Transverse colon (tissue), 4 donors: ENCODE measurements at regions not wholly inside any gene's neighbourhood (a gene's known extent, or its start where the extent isn't known, plus 50 kb on each side); places are given as distances from the start of the nearest gene placed in this dataset.

ENCODE experiments used
- DNase-seq: peaks from one replicate; pipeline ENCODE4 v3.0.0-alpha.2; 2019
- H3K27ac ChIP-seq, 4 donors: fragments of 200-600 bp; sonication (generic); 2 replicates each; pipeline ENCODE4 v1.5.1; 2016 to 2018; ENCODE audit warnings: inconsistent platforms in 4 of 4
- H3K27me3 ChIP-seq: fragments of 200-600 bp; sonication (generic); 2 replicates; pipeline ENCODE4 v1.5.1; 2017; ENCODE audit warnings: inconsistent platforms
- H3K36me3 ChIP-seq, 4 donors: fragments of 200-600 bp; sonication (generic); 2 replicates each; pipeline ENCODE4 v1.5.1; 2017 to 2019; ENCODE audit warnings: inconsistent platforms in 4 of 4
- H3K4me1 ChIP-seq, 4 donors: fragments of 200-600 bp; sonication (generic); 2 replicates each; pipeline ENCODE4 v1.5.1; 2017 to 2020; ENCODE audit warnings: inconsistent platforms in 4 of 4
- H3K4me3 ChIP-seq, 4 donors: fragments of 200-600 bp; sonication (generic); 1 replicate in 1 of 4; 2 replicates in 3 of 4; pipeline versions ENCODE4 v1.5.1 to v1.6.1; 2017 to 2019; ENCODE audit warnings: inconsistent platforms in 4 of 4
- H3K9me3 ChIP-seq, 2 donors: fragments of 200-600 bp; sonication (generic); 2 replicates each; pipeline ENCODE4 v1.5.1; 2017 to 2019; ENCODE audit warnings: inconsistent platforms in 2 of 2
- CTCF ChIP-seq, 5 experiments: fragments of 200-600 bp in 3 of 5; fragments of 450-650 bp in 2 of 5; sonication (generic) in 3 of 5; IDR thresholded peaks; 1 replicate in 2 of 5; 2 replicates in 3 of 5; pipeline ENCODE4 v1.5.1; 2016 to 2017; ENCODE audit warnings: antibody characterized with exemption in 5 of 5, inconsistent platforms in 3 of 5, mild to moderate bottlenecking in 2 of 5, moderate library complexity in 1 of 5
- EP300 ChIP-seq: sonication (generic); formaldehyde crosslinking; IDR thresholded peaks from one replicate; pipeline ENCODE4 v1.6.1; 2017; ENCODE audit warnings: antibody characterized with exemption, low read depth
- POLR2A ChIP-seq: fragments of 450-650 bp; IDR thresholded peaks from one replicate; pipeline ENCODE4 v1.6.1; 2016; ENCODE audit warnings: antibody characterized with exemption, mild to moderate bottlenecking, moderate library complexity
- POLR2AphosphoS5 ChIP-seq, 3 donors: sonication (generic); formaldehyde crosslinking; IDR thresholded peaks; one replicate each; pipeline ENCODE4 v1.6.1; 2016; ENCODE audit warnings: antibody characterized with exemption in 3 of 3
- WGBS, 2 donors: methylation state at CpG; one replicate each; pipeline ENCODE4 v1.1.5; 2018; ENCODE audit warnings: low coverage in 1 of 2; 5-methylcytosine and 5-hydroxymethylcytosine counted together
- in situ Hi-C, 4 donors: fragments of 200-750 bp; cut with MboI; loops; one replicate each; pipeline versions ENCODE4 v1.15.0 to v1.15.1; 2017; ENCODE audit warnings: low sequenced_read_pairs in 3 of 4, low pct_ligation_motif_present in 1 of 4, low pct_unique_long_range_greater_than_20kb in 1 of 4
- intact Hi-C: fragments of 100-400 bp; cut with DNase I; formaldehyde crosslinking; loops from one replicate; pipeline ENCODE4 v1.15.1; 2023; ENCODE audit warnings: low total_unique reads

- in situ Hi-C loops = no loop called here
- Histone ChIP-seq H3K27me3 (no peaks in the 10 kb centered on the region), H3K4me1 (no peaks in the 10 kb centered on the region), H3K27ac (no peak overlapping the region), H3K36me3 (no peaks in the 10 kb centered on the region), H3K9me3 (peaks cover 0 to 7% of the 10 kb centered on the region in 2 donors), H3K4me3 (no peak overlapping the region)
- no peak for TF ChIP-seq POLR2A
- no peak for TF ChIP-seq CTCF (IDR thresholded peaks at IDR 0.05)
- intact Hi-C loops = no loop called here
- DNase-seq = no peak
- 76 to 77% methylated on average over 2 of the region's 2 CpGs for WGBS, 2 donors
These were observed 1970.8 kb downstream of the OLFM4 start for GRCh38 chr13:54999399-54999907.

GRCh38 chr13:55000043-55000442 lies 1971.4 kb downstream of the OLFM4 start:
- H3K36me3 ChIP-seq = no peaks in the 10 kb centered on the region
- H3K4me3 ChIP-seq = no peak overlapping the region
- no peaks in the 10 kb centered on the region for H3K27me3 ChIP-seq
- intact Hi-C loops (no loop called here), in situ Hi-C loops (no loop called here)
- H3K27ac ChIP-seq = no peak overlapping the region
- no peak for TF ChIP-seq POLR2AphosphoS5 (IDR thresholded peaks at IDR 0.05)
- no peak for TF ChIP-seq CTCF (IDR thresholded peaks at IDR 0.05)
- TF ChIP-seq EP300 = no peak
- TF ChIP-seq POLR2A = no peak
- H3K4me1 ChIP-seq = no peaks in the 10 kb centered on the region
- H3K9me3 ChIP-seq = peaks cover 0 to 7% of the 10 kb centered on the region in 2 donors
- DNase-seq = no peak
- WGBS, 2 donors = 80 to 85% methylated on average over 3 of the region's 3 CpGs

- Histone ChIP-seq H3K27me3 (no peaks in the 10 kb centered on the region), H3K36me3 (no peaks in the 10 kb centered on the region), H3K4me1 (no peaks in the 10 kb centered on the region), H3K4me3 (no peak overlapping the region), H3K27ac (no peak overlapping the region), H3K9me3 (peaks cover 0 to 7% of the 10 kb centered on the region in 2 donors)
- no peak for DNase-seq
- no peak for TF ChIP-seq CTCF (IDR thresholded peaks at IDR 0.05)
- no peak for TF ChIP-seq POLR2AphosphoS5 (IDR thresholded peaks at IDR 0.05)
- no peak for TF ChIP-seq POLR2A
- TF ChIP-seq EP300 = no peak
- WGBS, 2 donors = 72 to 75% methylated on average over 2 to 5 of the region's 5 CpGs
- in situ Hi-C loops = no loop called here
- intact Hi-C loops = no loop called here
These were observed 1972.2 kb downstream of the OLFM4 start for GRCh38 chr13:55000844-55001243.

- intact Hi-C loops (no loop called here), in situ Hi-C loops (no loop called here)
- WGBS, 2 donors = 63 to 65% methylated on average over 2 of the region's 2 CpGs
- Histone ChIP-seq H3K4me3 (no peak overlapping the region), H3K27ac (no peak overlapping the region), H3K9me3 (peaks cover 0 to 7% of the 10 kb centered on the region in 2 donors), H3K36me3 (no peaks in the 10 kb centered on the region), H3K4me1 (no peaks in the 10 kb centered on the region), H3K27me3 (no peaks in the 10 kb centered on the region)
- DNase-seq = no peak
- no peak for TF ChIP-seq EP300
- TF ChIP-seq CTCF (IDR thresholded peaks at IDR 0.05) = no peak
- TF ChIP-seq POLR2A = no peak
- no peak for TF ChIP-seq POLR2AphosphoS5 (IDR thresholded peaks at IDR 0.05)
These were observed 1973.3 kb downstream of the OLFM4 start for GRCh38 chr13:55001881-55002280.
